Endothelial cell of umbilical vein (primary cell): ENCODE measurements at regions not wholly inside any gene's neighbourhood (a gene's known extent, or its start where the extent isn't known, plus 50 kb on each side); places are given as distances from the start of the nearest gene placed in this dataset.

Experiments used
- BruUV-seq: library from RNA; stranded (reverse); fragments of 400-500 nt; replicated peaks from 2 replicates; lab custom pipeline; 2021; lab: Mats Ljungman, UMichigan
- CTCF ChIA-PET: fragments of 300-600, 350-600 bp; sonication (Branson Sonifier 250); formaldehyde crosslinking; loops from one replicate; lab custom pipeline; 2021; ENCODE audit warnings: antibody characterized with exemption, inconsistent platforms; lab: Charles Lee
- POLR2A ChIA-PET: fragments of 300-600, 350-600 bp; sonication (Branson Sonifier 250); formaldehyde crosslinking; loops from one replicate; lab custom pipeline; 2021; ENCODE audit warnings: antibody characterized with exemption, inconsistent platforms; lab: Charles Lee
- DNase-seq: peaks from one replicate; pipeline ENCODE4 v3.0.0-alpha.2; 2011; ENCODE audit warnings: low read depth, low spot score
- FAIRE-seq: peaks from 2 replicates; lab custom pipeline; 2011; peaks lifted over from hg19 to GRCh38; lab: Jason Lieb, UNC
- H2AFZ ChIP-seq: 2 replicates; pipeline ENCODE4 v1.6.0; 2012; ENCODE audit warnings: low read depth, low read length, control low read depth, inconsistent platforms
- H3K27ac ChIP-seq: 2 replicates; pipeline ENCODE4 v1.5.1; 2011; ENCODE audit warnings: low read depth, mild to moderate bottlenecking, control low read depth, low read length, moderate library complexity; ENCODE audit not compliant: insufficient read depth
- H3K27me3 ChIP-seq, 2 experiments: 2 replicates each; pipeline versions ENCODE4 v1.6.0 to v1.6.1; 2011; ENCODE audit warnings: low read length in 2 of 2, mixed read lengths in 1 of 2; ENCODE audit not compliant: control insufficient read depth in 2 of 2, insufficient read depth in 2 of 2
- H3K36me3 ChIP-seq, 2 experiments: 2 replicates in 1 of 2; 3 replicates in 1 of 2; pipeline ENCODE4 v1.5.1; 2011; ENCODE audit warnings: low read length in 2 of 2, mild to moderate bottlenecking in 1 of 2, moderate library complexity in 1 of 2; ENCODE audit not compliant: control insufficient read depth in 2 of 2, insufficient read depth in 2 of 2; ENCODE audit errors: extremely low read depth in 1 of 2
- H3K4me1 ChIP-seq: 3 replicates; pipeline ENCODE4 v1.5.1; 2011; ENCODE audit warnings: mild to moderate bottlenecking, low read length; ENCODE audit not compliant: control insufficient read depth, insufficient read depth; ENCODE audit errors: extremely low read depth
- H3K4me2 ChIP-seq: 2 replicates; pipeline ENCODE4 v1.6.1; 2011; ENCODE audit warnings: low read length, control low read depth, mixed read lengths; ENCODE audit not compliant: insufficient read depth
- H3K4me3 ChIP-seq, 3 experiments: fragments of 200-600 bp in 1 of 3; sonication (generic), shearing (Covaris generic) in 1 of 3; replicated peaks in 1 of 3; 2 replicates each; pipeline ENCODE4 v1.5.1; 2011 to 2016; ENCODE audit warnings: control low read depth in 3 of 3, low read length in 3 of 3, mild to moderate bottlenecking in 2 of 3, inconsistent platforms in 1 of 3, low read depth in 1 of 3, moderate library complexity in 1 of 3; ENCODE audit not compliant: insufficient read depth in 1 of 3
- H3K79me2 ChIP-seq: 2 replicates; pipeline ENCODE4 v1.6.0; 2012; ENCODE audit warnings: low read length, inconsistent platforms; ENCODE audit not compliant: control insufficient read depth, insufficient read depth
- H3K9ac ChIP-seq: replicated peaks from 2 replicates; pipeline ENCODE3; 2011; ENCODE audit warnings: low read length, control low read depth; ENCODE audit not compliant: insufficient read depth; ENCODE audit errors: extremely low read depth
- H3K9me1 ChIP-seq: replicated peaks from 3 replicates; pipeline ENCODE4 v1.6.0; 2011; ENCODE audit warnings: mild to moderate bottlenecking, low read length; ENCODE audit not compliant: control insufficient read depth, insufficient read depth; ENCODE audit errors: extremely low read depth
- H3K9me3 ChIP-seq: replicated peaks from 2 replicates; pipeline ENCODE4 v1.5.1; 2012; ENCODE audit warnings: low read length, inconsistent platforms; ENCODE audit not compliant: control insufficient read depth, insufficient read depth
- H4K20me1 ChIP-seq: replicated peaks from 2 replicates; pipeline ENCODE3; 2011; ENCODE audit warnings: mild to moderate bottlenecking, low read length; ENCODE audit not compliant: control insufficient read depth, insufficient read depth; ENCODE audit errors: extremely low read depth
- CTCF ChIP-seq, 2 donors: IDR thresholded peaks; 1 replicate in 1 of 2; 2 replicates in 1 of 2; pipeline ENCODE4 v1.5.1; 2011; ENCODE audit warnings: low read length in 2 of 2, mild to moderate bottlenecking in 2 of 2, moderate library complexity in 2 of 2, control low read depth in 1 of 2, inconsistent platforms in 1 of 2, low read depth in 1 of 2; ENCODE audit not compliant: insufficient read depth in 1 of 2; ENCODE audit errors: extremely low read depth in 1 of 2
- EZH2 ChIP-seq: IDR thresholded peaks from 2 replicates; pipeline ENCODE4 v1.6.1; 2012; ENCODE audit warnings: borderline replicate concordance, low read depth, mild to moderate bottlenecking, moderate library complexity, low read length, inconsistent platforms; ENCODE audit not compliant: severe bottlenecking
- FOS ChIP-seq: IDR thresholded peaks from 2 replicates; pipeline ENCODE4 v1.6.1; 2011; ENCODE audit warnings: mild to moderate bottlenecking, low read length, moderate library complexity, borderline replicate concordance; ENCODE audit not compliant: insufficient read depth
- GATA2 ChIP-seq: IDR thresholded peaks from 2 replicates; pipeline ENCODE4 v1.7.0; 2011; ENCODE audit warnings: low read depth, mild to moderate bottlenecking, moderate library complexity, mixed read lengths, low read length; ENCODE audit not compliant: insufficient read length, insufficient read depth
- JUN ChIP-seq: IDR thresholded peaks from 2 replicates; pipeline ENCODE4 v1.6.1; 2011; ENCODE audit warnings: borderline replicate concordance, low read depth; ENCODE audit not compliant: insufficient read length, insufficient read depth
- MAX ChIP-seq: IDR thresholded peaks from 2 replicates; pipeline ENCODE4 v1.6.1; 2011; ENCODE audit not compliant: insufficient read depth, insufficient read length
- MYC ChIP-seq: IDR thresholded peaks from one replicate; pipeline ENCODE4 v1.6.1; 2011; ENCODE audit warnings: mild to moderate bottlenecking, low read depth, low read length
- POLR2A ChIP-seq: IDR thresholded peaks from 2 replicates; pipeline ENCODE4 v1.6.1; 2012; ENCODE audit warnings: low read depth, mild to moderate bottlenecking, control low read depth, low read length
- POLR2AphosphoS5 ChIP-seq: IDR thresholded peaks from 2 replicates; pipeline ENCODE4 v1.6.1; 2012; ENCODE audit warnings: low read depth, mild to moderate bottlenecking, control low read depth, low read length, moderate library complexity; ENCODE audit not compliant: insufficient read depth
- dilution Hi-C: fragments of 300-500 bp; cut with MboI; formaldehyde crosslinking; loops from one replicate; pipeline ENCODE4 v1.15.0; 2019; ENCODE audit warnings: low sequenced_read_pairs; ENCODE audit not compliant: extremely low pct_ligation_motif_present
- intact Hi-C: fragments of 100-400 bp; cut with micrococcal nuclease; formaldehyde crosslinking; loops from one replicate; pipeline ENCODE4 v1.10.0; 2022

- Histone ChIP-seq H4K20me1 (no peaks in the 10 kb centered on the region), H3K9me3 (no peaks in the 10 kb centered on the region), H3K36me3 (no peaks in the 10 kb centered on the region), H3K4me3 (no peak overlapping the region), H3K9me1 (no peaks in the 10 kb centered on the region), H3K79me2 (no peaks in the 10 kb centered on the region), H3K4me1 (no peaks in the 10 kb centered on the region), H2AFZ (no peak overlapping the region), H3K4me2 (no peak overlapping the region), H3K27me3 (peaks cover 2% of the 10 kb centered on the region in 2 experiments), H3K27ac (no peak overlapping the region), H3K9ac (no peak overlapping the region)
- POLR2A ChIA-PET: interaction anchor here (0.5 kb wide), 1 partner anchor 311 kb away, joined by 3 read pairs; no protein-coding TSS in a partner anchor
- intact Hi-C loops (no loop called here), dilution Hi-C loops (no loop called here)
- BruUV-seq: no TSS peak
- CTCF ChIA-PET: no interaction called here
- no peak for TF ChIP-seq MAX
- no peak for TF ChIP-seq JUN
- no peak for TF ChIP-seq FOS
- TF ChIP-seq EZH2: no peak
- no peak for TF ChIP-seq POLR2AphosphoS5
- TF ChIP-seq GATA2: no peak
- TF ChIP-seq CTCF (IDR thresholded peaks at IDR 0.05; ENCODE audit: extremely low read depth in 1 of 2, insufficient read depth in 1 of 2, low read depth in 1 of 2, low read length in 2 of 2): no peak
- no peak for TF ChIP-seq MYC
- TF ChIP-seq POLR2A: no peak
- DNase-seq: no peak
- no peak for FAIRE-seq
These were observed 58.0 kb upstream of the EFCAB3 start for GRCh38 chr17:62322313-62322712.
